ENCODE measurements at regions not wholly inside any gene's neighbourhood (a gene's known extent, or its start where the extent isn't known, plus 50 kb on each side); places are given as distances from the start of the nearest gene placed in this dataset.
"Not testable (repeated sequence)": the region's sequence is repeated elsewhere in the genome, so short reads cannot be mapped to it uniquely, and the experiment has no call there.

DNA sequence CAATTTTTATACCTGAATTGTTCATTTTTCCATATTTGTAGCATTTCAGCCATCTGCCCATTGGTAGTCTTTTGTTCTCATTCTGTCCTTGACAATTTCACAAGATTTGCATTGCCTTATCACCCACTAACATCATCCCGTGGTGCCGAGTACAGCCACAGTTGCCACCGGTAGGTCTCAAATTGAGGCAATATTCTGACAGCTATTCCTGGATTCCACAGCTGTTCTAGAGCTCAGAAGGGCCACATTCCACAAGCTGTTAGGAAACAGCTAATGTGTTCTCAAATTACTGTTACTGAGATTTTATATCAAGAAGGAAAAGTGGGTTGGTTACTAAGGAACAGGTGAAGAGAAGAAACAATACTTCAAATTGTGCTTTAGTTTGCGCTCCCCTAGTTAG, 178.8 kb downstream of the RPRM start:
- no peak for DNase-seq

DNA sequence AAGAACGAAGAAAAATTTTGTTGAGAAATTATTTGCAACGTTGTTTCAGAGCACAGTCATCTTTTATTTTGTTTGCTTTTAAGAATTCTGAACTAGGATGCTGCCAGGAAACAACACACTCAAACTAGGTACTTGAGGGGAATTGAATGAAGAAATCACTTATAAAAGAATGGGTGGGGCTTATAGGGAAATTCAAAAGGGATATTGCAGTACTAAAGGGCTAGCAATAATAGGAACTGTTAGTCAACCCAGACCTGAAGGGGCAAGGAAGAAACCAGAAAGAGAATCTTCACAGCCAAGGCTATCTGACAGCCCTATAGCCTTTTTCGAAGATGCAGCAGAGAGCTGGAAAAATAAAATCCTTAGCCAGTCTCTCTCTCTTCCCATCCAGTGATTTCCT, 179.3 kb downstream of the RPRM start:
- DNase-seq, result no peak

GRCh38 chr2:153294199-153294786, 184.3 kb downstream of the RPRM start:
- DNase-seq, result no peak

- no peak for DNase-seq
These were observed 186.8 kb downstream of the RPRM start for GRCh38 chr2:153291718-153292117.

GRCh38 chr2:153287109-153287801, 191.3 kb downstream of the RPRM start:
- DNase-seq, result no peak

DNA sequence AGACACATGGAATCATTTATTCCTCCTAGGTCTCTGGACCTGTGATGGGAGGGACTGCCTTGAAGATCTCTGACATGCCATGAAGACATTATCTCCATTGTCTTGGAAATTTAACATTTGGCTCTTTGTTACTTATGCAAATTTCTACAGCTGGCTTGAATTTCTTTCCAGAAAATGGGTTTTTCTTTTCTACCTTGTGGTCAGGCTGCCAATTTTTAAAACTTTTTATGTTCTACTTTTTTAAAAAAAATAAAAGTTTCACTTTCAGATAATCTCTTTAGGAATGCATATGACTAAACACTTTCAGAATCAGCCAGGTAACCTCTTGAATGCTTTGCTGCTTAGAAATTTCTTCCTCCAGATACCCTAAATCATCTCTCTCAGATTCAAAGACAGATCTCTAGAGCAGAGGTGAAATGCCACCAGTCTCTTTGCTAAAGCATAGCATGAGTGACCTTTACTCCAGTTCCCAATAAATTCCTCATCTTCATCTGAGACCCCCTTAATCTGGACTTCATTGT, 209.6 kb downstream of the RPRM start:
- DNase-seq, result no peak

GRCh38 chr2:153256876-153257275, 221.7 kb downstream of the RPRM start:
- not testable (repeated sequence) for DNase-seq

GRCh38 chr2:153246636-153247035, 231.9 kb downstream of the RPRM start:
- not testable (repeated sequence) for DNase-seq

DNA sequence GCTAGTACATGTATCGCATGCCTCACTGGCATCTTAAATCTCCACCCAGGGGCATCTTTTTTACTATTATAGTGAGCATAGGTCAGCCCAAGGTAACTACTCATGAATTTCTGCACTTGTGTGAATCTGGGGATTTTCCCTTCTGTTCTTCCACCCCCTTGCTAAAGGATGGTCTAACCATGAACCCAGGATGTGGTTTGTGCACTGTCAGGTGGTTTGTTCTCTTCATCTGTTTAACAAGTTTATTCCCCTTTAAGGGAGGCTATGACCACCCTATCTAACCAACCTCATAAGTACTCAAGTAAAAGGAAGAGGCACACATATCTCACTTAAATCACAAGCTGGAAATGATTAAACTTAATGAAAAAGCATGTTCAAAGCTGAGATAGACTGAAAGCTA, 243.0 kb downstream of the RPRM start:
- DNase-seq, result no peak

DNA sequence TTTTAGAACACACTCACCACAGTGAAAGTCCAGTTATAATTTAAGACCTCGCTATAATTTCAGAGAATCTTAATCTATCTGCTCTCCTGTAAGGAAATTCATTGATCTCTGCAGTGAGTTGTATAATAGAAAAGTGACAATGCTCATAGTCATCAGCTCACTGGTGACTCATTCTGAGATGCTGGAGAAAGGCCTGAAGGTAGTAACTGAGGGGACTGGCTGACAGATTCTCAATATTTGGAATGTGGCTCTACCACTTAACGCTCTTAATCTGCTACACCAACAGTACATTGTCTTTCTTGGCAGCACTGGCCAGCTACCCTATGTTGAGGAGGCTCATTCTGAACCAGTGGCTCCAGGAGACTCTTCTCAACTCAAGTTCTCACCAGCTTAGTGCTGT, 246.1 kb downstream of the RPRM start:
- no peak for DNase-seq

- DNase-seq, result no peak
These were observed 247.6 kb downstream of the RPRM start for GRCh38 chr2:153230977-153231376.

DNA sequence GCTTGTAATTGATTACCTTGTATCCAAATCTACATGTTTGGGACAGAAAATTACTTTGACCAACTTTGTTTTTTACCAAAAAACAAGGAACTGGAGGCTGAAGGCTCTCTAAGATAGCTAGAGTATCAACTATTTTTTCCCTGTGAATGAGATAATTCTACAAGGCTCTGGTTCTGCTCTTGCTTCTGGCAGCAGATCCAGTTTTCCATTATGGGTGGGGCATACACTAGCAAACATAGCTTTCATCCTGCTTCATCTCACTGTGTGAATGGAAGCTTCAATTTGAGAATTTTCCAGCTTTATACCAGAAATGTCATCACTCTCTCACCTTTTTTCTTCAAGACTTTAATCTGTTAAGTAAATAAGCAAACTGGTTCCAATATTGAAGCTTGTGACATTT, 249.7 kb downstream of the RPRM start:
- DNase-seq, result no peak

DNA sequence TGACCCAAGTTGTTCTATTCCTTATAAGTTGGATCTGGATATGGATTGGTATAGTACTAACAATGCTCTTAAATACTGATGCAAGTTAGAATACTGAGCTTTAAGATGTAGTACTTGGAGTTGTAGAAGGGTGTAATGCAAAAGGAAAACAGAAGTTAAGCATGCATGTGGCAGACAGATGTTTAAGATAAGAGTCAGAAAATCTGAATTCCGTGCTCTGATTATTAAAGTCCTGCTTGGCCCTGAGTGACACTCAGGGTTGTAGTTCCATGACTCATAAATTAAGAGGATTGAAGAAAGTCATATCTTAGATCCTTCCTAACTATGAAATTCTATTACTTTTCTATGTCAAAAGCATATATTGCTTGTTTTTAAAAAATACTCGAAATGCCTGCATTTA, 250.6 kb downstream of the RPRM start:
- DNase-seq, result no peak

DNA sequence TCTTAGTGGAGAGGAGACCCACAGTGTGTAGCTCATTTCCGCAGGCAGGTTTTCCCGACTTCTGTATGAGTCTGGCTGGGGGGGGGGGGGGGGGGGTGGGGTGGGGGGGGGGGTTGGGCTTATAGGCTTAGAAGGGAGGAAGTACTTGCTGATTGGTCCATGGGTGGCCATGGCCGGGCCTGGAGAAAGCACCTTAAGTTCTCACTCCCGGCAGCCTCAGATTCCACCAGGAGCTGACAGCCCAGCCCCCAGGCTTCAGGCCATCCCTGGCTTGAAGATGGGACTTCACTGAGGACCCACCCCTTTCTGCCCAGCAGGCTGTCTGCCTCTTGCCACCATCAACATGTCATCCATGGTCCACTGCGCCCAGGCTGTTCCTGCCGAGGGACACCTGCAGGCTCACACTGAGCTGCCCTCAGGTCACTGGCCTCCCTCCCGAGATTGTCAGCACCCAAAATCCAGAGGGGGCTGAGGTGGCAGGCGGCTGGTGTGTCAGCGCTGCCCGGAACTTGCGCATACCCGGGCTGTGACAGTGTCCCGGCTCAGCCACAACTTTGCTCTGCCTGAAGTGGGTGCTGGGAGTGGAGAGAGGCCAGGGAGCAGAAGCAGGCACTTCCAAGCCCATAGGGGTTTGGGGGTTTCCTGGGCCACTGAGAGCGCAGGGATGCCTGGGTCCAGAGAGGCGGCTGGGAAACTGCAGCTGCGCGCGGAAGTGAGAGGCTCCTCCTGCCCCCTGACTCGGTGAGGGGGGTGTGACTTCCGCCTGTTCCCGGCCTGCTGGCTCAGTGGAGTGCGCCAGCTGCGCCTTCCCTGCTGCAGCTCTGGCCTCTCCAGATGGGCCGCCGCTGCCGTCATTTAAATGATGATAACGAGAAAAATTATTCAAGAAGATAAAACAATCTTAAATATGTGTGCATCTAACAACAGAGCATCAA, 256.1 kb downstream of the RPRM start:
- DNase-seq, result no peak

DNA sequence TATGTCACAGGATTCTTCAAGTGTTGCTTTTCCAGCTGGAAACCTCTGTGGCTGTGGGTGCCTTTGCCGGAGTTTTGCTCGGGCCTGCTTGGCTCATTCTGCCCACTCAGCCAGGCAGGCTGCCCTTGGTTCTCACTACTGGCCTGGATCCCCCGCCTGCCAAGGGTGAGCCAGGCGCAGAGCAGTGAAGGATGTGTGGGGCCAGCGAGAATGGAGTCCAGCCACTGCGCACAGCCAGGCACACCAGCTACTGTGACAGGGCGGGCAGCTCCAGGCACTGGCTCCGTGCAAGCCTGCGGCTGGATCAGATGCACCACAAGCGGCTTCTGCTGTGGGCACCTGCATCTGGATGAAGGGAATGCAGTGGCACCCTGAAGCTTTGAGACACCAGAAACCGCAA, 257.1 kb downstream of the RPRM start:
- DNase-seq, result no peak

DNA sequence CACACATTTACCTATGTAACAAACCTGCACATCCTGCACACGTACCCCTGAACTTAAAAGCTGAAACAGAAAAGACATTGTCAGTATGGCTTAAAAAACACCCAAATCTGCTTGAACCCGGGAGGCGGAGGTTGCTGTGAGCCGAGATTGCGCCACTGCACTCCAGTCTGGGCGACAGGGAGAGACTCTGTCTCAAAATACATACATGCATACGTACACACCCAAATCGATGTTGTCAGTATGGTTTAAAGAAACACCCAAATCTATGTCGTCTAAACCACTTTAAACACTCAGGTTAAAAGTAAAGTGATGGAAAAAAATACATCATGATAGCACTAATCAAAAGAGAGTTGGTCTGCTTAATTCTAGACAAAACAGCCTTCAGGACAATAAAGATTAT, 257.5 kb downstream of the RPRM start:
- DNase-seq, result no peak

- DNase-seq, result no peak
These were observed 259.7 kb downstream of the RPRM start for GRCh38 chr2:153218851-153219250.

DNA sequence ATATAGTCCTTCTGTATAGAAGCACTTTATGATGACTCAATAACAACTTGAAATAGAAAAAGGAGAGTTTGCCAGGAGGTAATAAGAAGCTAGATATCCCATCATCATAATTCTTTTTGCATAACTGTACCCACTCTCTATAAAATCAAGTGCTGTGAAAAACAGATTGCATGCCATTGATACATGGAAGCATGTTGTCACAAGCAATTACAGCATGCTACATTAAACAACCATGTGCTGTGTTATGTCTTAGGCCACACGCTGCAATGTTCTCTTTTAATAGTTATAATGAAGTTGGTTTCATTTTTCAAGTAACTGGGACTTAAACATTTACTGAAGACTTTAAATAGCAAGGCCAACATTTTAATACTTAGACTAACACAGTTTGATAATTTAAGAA, 264.2 kb downstream of the RPRM start:
- DNase-seq, result no peak

GRCh38 chr2:153213022-153213421, 265.5 kb downstream of the RPRM start:
- DNase-seq, result no peak

- DNase-seq, result no peak
These were observed 280.9 kb downstream of the RPRM start for GRCh38 chr2:153197402-153198386.

DNA sequence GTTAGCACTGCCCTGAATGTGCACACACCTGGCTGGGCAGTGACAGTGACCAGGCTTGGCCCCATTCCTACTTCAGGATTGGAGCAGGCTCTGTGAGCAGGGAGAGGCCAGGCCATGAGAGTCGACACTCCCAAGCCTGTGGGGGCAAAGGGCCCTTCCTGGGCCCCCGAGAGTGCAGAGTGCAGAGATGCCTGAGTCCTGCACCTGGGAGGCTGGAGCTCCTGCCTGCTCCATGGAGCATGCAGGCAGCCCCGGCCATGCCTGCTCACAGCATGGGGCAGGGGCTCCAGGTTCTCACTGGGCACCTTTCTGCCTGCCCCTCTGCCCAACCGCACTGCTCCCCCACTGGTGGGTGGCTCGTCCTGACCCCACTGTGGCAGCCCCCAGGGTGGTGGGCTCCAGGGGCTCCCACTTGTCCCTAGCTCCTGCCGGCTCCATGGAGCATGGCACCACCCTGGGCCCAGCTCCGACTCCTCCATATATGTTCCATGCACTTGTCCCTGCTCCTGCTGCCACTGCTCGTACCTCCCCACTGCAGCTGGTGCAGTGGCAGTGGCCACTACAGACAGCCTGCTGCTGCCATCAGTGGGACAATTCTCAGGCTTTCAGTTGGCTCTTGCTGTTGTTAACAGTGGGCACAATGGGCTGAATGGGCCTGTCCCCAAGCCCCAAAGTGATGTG, 282.0 kb downstream of the RPRM start:
- no peak for DNase-seq

- no peak for DNase-seq
These were observed 283.2 kb downstream of the RPRM start for GRCh38 chr2:153195342-153195741.

Data from NCI-H2029 (cell line).